ENCODE measurements at regions not wholly inside any gene's neighbourhood (a gene's known extent, or its start where the extent isn't known, plus 50 kb on each side); places are given as distances from the start of the nearest gene placed in this dataset.

DNA sequence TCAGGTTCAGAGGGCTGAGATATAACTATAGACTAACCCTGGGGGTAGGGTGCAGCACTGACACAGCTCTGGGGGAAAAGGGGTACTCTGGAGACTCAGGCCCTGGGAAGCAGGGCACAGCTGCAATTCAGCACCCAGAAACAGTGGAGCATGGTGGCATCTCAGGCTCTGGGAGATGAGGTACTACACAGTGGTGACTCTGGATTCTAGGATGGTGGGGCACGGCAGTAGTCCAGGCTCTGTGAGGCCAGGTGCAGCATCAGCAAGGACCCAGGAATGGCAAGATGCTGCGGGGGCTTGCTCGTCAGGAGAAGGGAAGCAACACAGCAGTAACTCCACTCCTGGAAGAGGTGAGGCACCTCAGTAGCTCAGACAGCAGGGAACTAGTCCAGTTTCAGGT, 271.5 kb upstream of the MOCS1 start:
- Histone ChIP-seq H3K4me1 (no peaks in the 10 kb centered on the region), H3K9me3 (peaks cover 0 to 22% (median 9%) of the 10 kb centered on the region in 4 donors), H3K36me3 (no peaks in the 10 kb centered on the region), H3K27me3 (no peaks in the 10 kb centered on the region), H3K4me3 (no peak overlapping the region), H3K27ac (no peak overlapping the region)
- no peak for DNase-seq
- 78 to 84% methylated on average over 3 of the region's 3 CpGs for WGBS, 2 donors
- intact Hi-C loops (cut with DNase I), result no loop called here
- no peak for TF ChIP-seq POLR2AphosphoS5 (IDR thresholded peaks at IDR 0.05)
- TF ChIP-seq, protein P1, sequence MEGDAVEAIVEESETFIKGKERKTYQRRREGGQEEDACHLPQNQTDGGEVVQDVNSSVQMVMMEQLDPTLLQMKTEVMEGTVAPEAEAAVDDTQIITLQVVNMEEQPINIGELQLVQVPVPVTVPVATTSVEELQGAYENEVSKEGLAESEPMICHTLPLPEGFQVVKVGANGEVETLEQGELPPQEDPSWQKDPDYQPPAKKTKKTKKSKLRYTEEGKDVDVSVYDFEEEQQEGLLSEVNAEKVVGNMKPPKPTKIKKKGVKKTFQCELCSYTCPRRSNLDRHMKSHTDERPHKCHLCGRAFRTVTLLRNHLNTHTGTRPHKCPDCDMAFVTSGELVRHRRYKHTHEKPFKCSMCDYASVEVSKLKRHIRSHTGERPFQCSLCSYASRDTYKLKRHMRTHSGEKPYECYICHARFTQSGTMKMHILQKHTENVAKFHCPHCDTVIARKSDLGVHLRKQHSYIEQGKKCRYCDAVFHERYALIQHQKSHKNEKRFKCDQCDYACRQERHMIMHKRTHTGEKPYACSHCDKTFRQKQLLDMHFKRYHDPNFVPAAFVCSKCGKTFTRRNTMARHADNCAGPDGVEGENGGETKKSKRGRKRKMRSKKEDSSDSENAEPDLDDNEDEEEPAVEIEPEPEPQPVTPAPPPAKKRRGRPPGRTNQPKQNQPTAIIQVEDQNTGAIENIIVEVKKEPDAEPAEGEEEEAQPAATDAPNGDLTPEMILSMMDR (IDR thresholded peaks at IDR 0.05), result no peak
- TF ChIP-seq POLR2A (IDR thresholded peaks at IDR 0.05), result no peak
- no peak for TF ChIP-seq EP300 (IDR thresholded peaks at IDR 0.05)

DNA sequence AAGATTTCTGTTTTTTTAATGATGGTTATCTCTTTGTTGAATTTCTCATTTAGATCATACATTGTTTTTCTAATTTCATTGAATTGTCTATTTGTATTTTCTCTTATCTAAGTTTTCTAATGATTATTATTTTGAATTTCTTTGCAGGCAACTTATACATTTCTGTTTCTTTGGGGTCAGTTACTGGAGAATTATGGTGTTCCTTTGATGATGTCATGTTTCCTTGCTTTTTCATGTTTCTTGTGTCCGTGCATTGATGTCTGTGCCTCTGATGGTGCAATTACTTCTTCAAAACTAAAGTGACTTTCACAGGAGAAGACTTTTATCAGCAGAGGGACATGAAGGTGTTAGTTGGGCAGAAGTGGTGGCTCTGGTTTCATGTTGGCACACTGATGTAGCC, 270.7 kb upstream of the MOCS1 start:
- Histone ChIP-seq H3K36me3 (no peaks in the 10 kb centered on the region), H3K27me3 (no peaks in the 10 kb centered on the region), H3K4me1 (no peaks in the 10 kb centered on the region), H3K4me3 (no peak overlapping the region), H3K27ac (no peak overlapping the region), H3K9me3 (peaks cover 0 to 22% (median 9%) of the 10 kb centered on the region in 4 donors)
- TF ChIP-seq EP300 (IDR thresholded peaks at IDR 0.05), result no peak
- no peak for TF ChIP-seq POLR2AphosphoS5 (IDR thresholded peaks at IDR 0.05)
- TF ChIP-seq POLR2A (IDR thresholded peaks at IDR 0.05), result no peak
- TF ChIP-seq, protein P1 (IDR thresholded peaks at IDR 0.05), result no peak
- 87 to 92% methylated on average over 1 of the region's 1 CpG for WGBS, 2 donors
- DNase-seq, result no peak
- intact Hi-C loops (cut with DNase I), result no loop called here

DNA sequence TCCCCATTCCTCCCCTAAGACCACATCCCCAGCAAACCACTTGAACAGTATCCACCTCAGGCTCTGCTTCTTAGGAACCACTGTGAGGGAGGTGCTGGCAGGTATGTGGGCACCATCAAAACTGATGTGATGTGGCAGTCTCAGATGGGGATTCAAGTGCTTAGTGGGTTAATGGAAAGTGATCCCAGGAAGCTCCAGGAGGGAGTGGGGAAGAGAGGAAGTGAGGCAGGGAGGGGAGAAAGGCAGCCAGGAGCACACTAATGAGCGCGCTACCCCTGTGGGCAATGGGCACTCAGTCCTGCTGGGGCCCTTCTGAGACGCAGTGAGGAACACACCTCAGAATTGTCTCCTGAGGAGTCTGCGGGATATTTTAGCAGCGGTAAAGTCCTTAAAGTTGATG, 263.1 kb upstream of the MOCS1 start:
- Histone ChIP-seq H3K4me1 (no peaks in the 10 kb centered on the region), H3K27ac (no peak overlapping the region), H3K27me3 (no peaks in the 10 kb centered on the region), H3K36me3 (no peaks in the 10 kb centered on the region), H3K9me3 (peaks cover 0 to 9% (median 0%) of the 10 kb centered on the region in 4 donors), H3K4me3 (no peak overlapping the region)
- intact Hi-C loops (cut with DNase I), result no loop called here
- DNase-seq, result no peak
- TF ChIP-seq POLR2AphosphoS5 (IDR thresholded peaks at IDR 0.05) (no peak), EP300 (IDR thresholded peaks at IDR 0.05) (no peak), POLR2A (IDR thresholded peaks at IDR 0.05) (no peak)
- TF ChIP-seq, protein P1 (IDR thresholded peaks at IDR 0.05), result no peak
- WGBS, 2 donors, result 94 to 97% methylated on average over 5 of the region's 5 CpGs

DNA sequence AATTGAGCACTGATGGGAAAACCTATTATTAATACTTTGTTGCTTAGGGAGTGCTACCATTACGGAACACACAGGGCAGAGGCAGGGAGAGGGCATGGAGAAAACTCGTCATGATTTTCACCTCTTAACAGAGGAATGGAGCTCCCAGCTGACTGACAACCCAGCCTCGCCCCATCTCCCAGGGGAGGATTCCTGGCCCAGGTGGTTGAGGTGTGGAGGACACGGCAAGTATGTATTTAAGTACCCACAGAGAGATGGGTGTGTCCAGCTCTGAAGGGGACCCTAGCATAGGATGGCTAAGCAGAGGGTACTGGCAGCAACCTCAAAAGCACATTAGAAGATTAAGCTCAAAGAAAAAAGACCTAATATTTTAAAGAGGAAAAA, 261.9 kb upstream of the MOCS1 start:
- no peak overlapping the region for H3K27ac ChIP-seq
- no peaks in the 10 kb centered on the region for H3K4me1 ChIP-seq
- H3K9me3 ChIP-seq, result no peaks in the 10 kb centered on the region
- no peaks in the 10 kb centered on the region for H3K27me3 ChIP-seq
- H3K36me3 ChIP-seq, result no peaks in the 10 kb centered on the region
- WGBS, 2 donors, result 60 to 76% methylated on average over 4 of the region's 4 CpGs
- intact Hi-C loops (cut with DNase I), result no loop called here
- DNase-seq, result no peak
- TF ChIP-seq POLR2A (IDR thresholded peaks at IDR 0.05) (no peak), EP300 (IDR thresholded peaks at IDR 0.05) (no peak), POLR2AphosphoS5 (IDR thresholded peaks at IDR 0.05) (no peak)
- TF ChIP-seq, protein P1 (IDR thresholded peaks at IDR 0.05), result no peak
- no peak overlapping the region for H3K4me3 ChIP-seq

DNA sequence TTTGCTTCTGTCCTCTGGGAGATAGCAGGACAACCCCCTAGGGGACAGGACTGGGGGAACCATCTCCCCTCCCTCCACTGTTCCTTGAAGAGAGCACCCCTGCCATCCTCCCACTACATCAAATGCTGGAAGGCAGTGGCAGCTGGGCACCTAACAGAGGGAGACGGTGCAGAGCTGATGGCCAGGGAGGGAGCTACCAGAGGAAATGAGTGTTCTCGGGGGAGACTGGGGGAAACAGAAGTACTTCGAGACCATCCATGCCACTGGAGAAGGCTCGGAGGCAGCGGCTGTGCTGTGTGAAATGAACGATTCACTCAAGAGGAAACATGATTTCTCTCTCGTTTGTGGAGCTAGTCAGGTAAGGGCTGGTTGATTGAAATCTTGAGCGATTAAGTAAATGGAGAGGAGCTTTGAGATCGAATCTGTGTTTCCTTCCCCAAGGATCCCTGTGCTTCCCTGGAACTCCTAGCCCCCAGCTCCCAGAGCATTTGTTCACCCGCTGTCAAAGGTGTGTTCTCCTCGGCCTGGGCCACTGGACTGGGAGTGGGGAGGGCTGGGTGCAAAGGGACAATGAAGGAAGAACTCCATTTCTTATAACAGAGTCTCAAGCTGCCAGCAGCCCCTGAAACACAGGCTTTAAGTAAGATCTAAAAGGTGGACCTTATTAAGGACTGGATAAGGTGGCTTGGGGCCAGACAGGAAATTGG, 261.3 kb upstream of the MOCS1 start:
- H3K27ac ChIP-seq, result no peak overlapping the region
- TF ChIP-seq, protein P1 (IDR thresholded peaks at IDR 0.05), result no peak
- TF ChIP-seq POLR2AphosphoS5 (IDR thresholded peaks at IDR 0.05) (no peak), EP300 (IDR thresholded peaks at IDR 0.05) (no peak), POLR2A (IDR thresholded peaks at IDR 0.05) (no peak)
- no peak overlapping the region for H3K4me3 ChIP-seq
- no peaks in the 10 kb centered on the region for H3K36me3 ChIP-seq
- intact Hi-C loops (cut with DNase I), result no loop called here
- DNase-seq, result no peak
- WGBS, 2 donors, result 88 to 91% methylated on average over 11 of the region's 11 CpGs
- no peaks in the 10 kb centered on the region for H3K27me3 ChIP-seq
- H3K4me1 ChIP-seq, result no peaks in the 10 kb centered on the region
- H3K9me3 ChIP-seq, result no peaks in the 10 kb centered on the region

All from sigmoid colon (tissue), 6 donors.